Activated T-helper 1 cell treated with anti-CD3 and anti-CD28 coated beads, Interleukin-2, amount 50 U/mL, for 16 hours (primary cell): ENCODE measurements at regions not wholly inside any gene's neighbourhood (a gene's known extent, or its start where the extent isn't known, plus 50 kb on each side); places are given as distances from the start of the nearest gene placed in this dataset.

Source experiments
- DNase-seq, 2 donors: peaks; one replicate each; pipeline ENCODE4 v3.0.0-alpha.2; 2020; ENCODE audit warnings: low read depth in 1 of 2, low spot score in 1 of 2

GRCh38 chr2:56613254-56613653, 429.5 kb downstream of the CCDC85A start:
- no peak for DNase-seq

GRCh38 chr2:56613920-56614319, 430.1 kb downstream of the CCDC85A start:
- no peak for DNase-seq

GRCh38 chr2:56615760-56616159, 432.0 kb downstream of the CCDC85A start:
- no peak for DNase-seq

GRCh38 chr2:56624181-56624580, 440.4 kb downstream of the CCDC85A start:
- DNase-seq, result no peak

GRCh38 chr2:56626927-56627326, 443.1 kb downstream of the CCDC85A start:
- no peak for DNase-seq

- DNase-seq, result no peak
Observed at GRCh38 chr2:56630286-56630685, 446.5 kb downstream of the CCDC85A start.

- no peak for DNase-seq
Observed at GRCh38 chr2:56647997-56648396, 464.2 kb downstream of the CCDC85A start.

GRCh38 chr2:56648802-56649201, 465.0 kb downstream of the CCDC85A start:
- DNase-seq, result no peak

- DNase-seq, result no peak
Observed at GRCh38 chr2:56654936-56655335, 471.1 kb downstream of the CCDC85A start.

GRCh38 chr2:56656826-56657225, 473.0 kb downstream of the CCDC85A start:
- DNase-seq, result no peak

GRCh38 chr2:56666777-56667176, 483.0 kb downstream of the CCDC85A start:
- DNase-seq, result no peak

GRCh38 chr2:56671973-56672569, 488.3 kb downstream of the CCDC85A start:
- DNase-seq, result no peak

GRCh38 chr2:56674084-56674483, 490.3 kb downstream of the CCDC85A start:
- DNase-seq, result no peak

- DNase-seq, result no peak
Observed at GRCh38 chr2:56676966-56677365, 493.2 kb downstream of the CCDC85A start.

GRCh38 chr2:56680971-56681631, 497.3 kb downstream of the CCDC85A start:
- no peak for DNase-seq

GRCh38 chr2:56681659-56682396, 498.0 kb downstream of the CCDC85A start:
- no peak for DNase-seq

GRCh38 chr2:56682397-56682760, 498.6 kb downstream of the CCDC85A start:
- DNase-seq, result no peak

- no peak for DNase-seq
Observed at GRCh38 chr2:56684327-56684726, 500.5 kb downstream of the CCDC85A start.

GRCh38 chr2:56685205-56685604, 501.4 kb downstream of the CCDC85A start:
- DNase-seq, result no peak

GRCh38 chr2:56687169-56687568, 503.4 kb downstream of the CCDC85A start:
- DNase-seq, result no peak

- no peak for DNase-seq
Observed at GRCh38 chr2:56688661-56689060, 504.9 kb downstream of the CCDC85A start.

GRCh38 chr2:56693501-56693900, 509.7 kb downstream of the CCDC85A start:
- no peak for DNase-seq
